ENCODE measurements at regions not wholly inside any gene's neighbourhood (a gene's known extent, or its start where the extent isn't known, plus 50 kb on each side); places are given as distances from the start of the nearest gene placed in this dataset.
"Not testable (repeated sequence)": the region's sequence is repeated elsewhere in the genome, so short reads cannot be mapped to it uniquely, and the experiment has no call there.

DNA sequence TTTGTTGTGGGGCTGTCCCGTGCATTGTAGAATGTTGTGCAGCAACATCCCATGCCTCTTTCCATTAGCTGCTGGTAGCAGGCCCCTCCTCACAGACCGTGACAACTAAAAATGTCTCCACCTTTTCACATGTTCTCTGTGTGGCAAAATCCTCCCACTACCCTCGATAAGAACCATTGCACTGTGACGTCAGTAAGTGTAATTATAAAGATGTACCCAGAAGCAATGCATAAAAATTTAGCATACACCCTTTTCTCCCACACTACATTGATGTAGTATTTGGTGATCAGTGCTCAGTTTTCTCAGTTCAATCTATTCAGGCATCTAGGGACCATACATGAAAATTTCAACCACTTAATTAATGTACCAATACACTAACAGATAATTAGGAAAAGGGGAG lies 389.9 kb downstream of the DOK5 start:
- no peak for DNase-seq (ENCODE audit: low spot score)
- intact Hi-C loops (cut with DNase I): no loop called here
- no peak for ATAC-seq

DNA sequence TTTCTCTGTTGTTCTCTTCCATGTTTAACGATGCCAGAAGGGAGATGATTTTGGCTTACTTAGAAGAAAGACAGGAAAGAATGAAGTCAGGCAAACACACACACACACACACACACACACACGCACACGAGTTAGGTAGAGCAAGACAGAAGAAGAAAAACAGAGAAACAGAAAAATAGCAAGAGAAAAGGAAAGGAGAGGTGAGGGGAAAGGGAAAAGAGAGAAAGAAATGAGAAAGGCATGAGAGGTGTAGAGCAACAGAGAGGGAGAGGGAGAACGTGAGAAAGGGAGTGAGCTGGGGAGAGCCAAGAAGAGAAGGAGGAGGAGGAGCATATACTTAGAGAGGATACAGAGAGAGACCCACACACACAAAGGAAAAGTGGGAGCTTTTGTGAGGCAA lies 385.3 kb downstream of the DOK5 start:
- intact Hi-C loops (cut with DNase I): no loop called here
- ATAC-seq (no peak), DNase-seq (ENCODE audit: low spot score) (no peak)

DNA sequence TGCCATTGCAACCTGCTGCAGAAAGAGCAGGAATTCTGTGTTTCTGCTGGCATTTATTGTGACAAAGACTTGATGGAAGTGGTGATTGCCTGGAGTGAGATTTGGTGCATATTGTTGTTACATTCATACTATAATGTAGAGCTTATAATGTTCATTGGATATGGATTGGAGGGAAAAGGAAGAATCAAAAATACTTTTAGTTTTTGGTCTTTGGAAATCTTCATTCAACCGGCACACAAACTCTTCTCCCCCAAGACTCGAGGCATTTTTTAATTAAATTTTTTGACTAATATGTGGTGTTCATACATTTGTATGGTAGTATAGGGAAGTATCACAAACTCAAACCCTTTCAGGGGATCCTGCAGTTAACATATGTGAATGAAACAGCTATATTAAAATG lies 380.8 kb downstream of the DOK5 start:
- DNase-seq (ENCODE audit: low spot score) (no peak), ATAC-seq (no peak)
- intact Hi-C loops (cut with DNase I): no loop called here

DNA sequence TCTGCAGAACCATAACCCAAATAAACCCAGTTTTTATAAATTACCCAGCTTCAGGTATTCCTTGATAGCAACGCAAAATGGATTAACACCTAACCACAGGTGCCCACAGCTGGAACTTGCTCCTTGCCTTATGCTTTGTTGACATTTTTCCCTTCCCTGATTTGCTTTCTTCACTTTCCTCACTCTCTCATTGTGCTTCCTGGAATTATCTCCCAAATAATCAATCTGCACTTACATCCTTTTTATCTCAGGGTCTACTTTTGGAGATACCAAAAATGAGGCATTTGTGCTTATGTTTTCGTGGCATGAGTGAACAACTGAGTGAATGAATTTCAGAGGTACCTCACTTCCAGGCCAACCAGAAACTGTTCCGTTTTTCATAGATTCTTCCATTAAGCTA lies 374.3 kb downstream of the DOK5 start:
- intact Hi-C loops (cut with DNase I): no loop called here
- DNase-seq (ENCODE audit: low spot score): no peak
- ATAC-seq: no peak

DNA sequence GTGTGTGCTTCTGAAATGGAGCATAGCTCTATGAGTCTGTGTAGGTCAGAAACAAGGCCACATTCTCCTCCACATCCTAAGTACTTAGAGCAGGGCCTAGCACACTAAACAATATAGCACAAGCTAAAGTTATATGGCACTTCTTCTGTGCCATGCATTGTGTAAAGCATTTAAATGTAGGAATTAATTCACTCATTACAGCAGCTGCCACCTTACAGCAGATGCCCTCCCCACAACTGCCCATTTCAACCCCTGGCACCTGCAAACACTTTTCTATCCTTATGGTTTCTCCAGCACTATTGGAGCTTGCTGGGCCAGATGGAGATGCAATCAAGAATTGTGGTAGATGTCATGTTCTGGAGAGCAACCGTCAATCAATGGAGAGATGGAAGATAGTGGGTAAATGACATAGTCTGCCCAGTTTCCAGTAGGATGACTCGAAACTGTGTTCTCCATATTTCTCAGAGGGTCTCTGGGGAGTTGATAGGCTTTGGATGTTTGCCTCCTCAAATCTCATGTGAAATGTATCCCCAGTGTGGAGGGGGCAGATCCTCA lies 373.7 kb downstream of the DOK5 start:
- DNase-seq (ENCODE audit: low spot score) (no peak), ATAC-seq (no peak)
- intact Hi-C loops (cut with DNase I): no loop called here

DNA sequence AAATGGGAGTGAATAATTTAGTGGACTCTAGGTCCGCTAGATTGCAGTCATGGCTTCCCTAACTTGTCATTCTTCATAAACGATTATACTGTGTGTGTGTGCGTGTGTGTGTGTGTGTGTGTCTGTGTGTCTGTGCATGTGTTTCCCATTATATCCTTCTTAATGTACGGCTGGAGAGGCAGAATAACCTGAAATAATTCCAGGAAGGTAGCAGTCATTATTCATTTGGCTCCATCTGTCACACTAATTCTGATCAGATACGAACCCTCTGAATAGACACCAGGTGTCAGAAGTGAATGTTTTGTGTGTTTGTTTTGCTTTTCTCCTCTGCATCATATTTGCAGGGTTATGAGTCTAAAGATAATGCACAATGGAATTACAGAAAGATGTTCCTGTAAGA lies 372.9 kb downstream of the DOK5 start:
- ATAC-seq (no peak), DNase-seq (ENCODE audit: low spot score) (no peak)
- intact Hi-C loops (cut with DNase I): no loop called here

DNA sequence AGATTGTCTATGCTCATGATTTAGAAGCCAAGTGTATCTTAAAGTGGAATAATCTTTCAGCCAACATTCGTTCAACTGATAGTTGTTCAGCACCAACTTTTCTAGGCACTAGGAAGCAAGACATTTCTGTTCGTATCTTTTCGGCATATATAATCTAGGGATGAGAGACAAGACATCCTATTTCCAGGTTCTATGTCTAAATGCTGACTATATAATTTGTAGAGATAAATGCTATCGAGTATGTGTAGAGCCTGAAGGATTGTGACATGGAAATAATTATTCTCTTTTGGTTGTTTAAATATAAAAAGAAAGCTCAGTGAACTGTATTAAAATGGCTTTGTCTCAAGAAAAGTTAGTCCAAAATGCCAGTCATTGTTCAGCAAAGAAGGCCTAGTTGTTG lies 371.6 kb downstream of the DOK5 start:
- no peak for DNase-seq (ENCODE audit: low spot score)
- ATAC-seq: no peak

DNA sequence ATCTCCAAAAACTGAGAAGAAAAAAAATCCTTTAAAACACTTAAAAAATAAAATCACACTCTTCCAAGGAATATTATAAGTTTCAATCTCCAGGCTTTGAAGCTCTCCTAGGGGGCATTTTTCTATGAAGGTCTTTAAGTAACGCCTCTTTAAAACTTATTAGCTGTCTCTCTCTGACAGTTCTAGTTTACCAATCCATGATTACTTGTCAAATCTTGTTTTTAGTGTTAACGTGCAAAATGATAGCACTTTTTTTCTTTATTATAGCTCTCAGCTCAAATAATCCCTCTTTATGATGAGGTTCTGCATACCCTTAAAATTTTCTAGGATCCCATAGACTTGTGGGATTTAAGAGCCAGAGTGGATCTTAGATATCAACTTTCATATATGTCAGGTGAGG lies 369.0 kb downstream of the DOK5 start:
- intact Hi-C loops (cut with DNase I): no loop called here
- ATAC-seq: no peak
- no peak for DNase-seq (ENCODE audit: low spot score)

More for the DNA sequence above, 371.6 kb downstream of the DOK5 start:
- intact Hi-C loops (cut with DNase I): no loop called here

DNA sequence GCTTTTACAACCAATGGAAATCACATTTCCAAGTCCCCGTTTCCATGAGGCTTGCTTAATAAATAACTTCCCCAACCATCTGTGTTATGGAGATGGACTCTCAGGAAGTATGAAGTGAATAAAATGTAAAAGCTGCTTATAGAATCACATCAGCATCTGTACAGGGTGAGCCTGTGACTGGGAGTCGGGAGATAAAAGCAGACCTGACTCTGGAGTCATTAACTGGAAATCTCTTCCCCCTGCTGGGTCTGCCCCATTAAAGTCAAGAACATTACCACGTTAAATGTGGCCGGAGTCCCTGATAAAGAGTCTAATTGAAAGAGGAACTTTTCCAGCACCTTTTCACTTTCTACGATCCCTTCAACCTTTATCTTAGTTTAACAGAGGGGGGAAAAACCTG lies 368.5 kb downstream of the DOK5 start:
- intact Hi-C loops (cut with DNase I): no loop called here
- no peak for DNase-seq (ENCODE audit: low spot score)
- no peak for ATAC-seq

DNA sequence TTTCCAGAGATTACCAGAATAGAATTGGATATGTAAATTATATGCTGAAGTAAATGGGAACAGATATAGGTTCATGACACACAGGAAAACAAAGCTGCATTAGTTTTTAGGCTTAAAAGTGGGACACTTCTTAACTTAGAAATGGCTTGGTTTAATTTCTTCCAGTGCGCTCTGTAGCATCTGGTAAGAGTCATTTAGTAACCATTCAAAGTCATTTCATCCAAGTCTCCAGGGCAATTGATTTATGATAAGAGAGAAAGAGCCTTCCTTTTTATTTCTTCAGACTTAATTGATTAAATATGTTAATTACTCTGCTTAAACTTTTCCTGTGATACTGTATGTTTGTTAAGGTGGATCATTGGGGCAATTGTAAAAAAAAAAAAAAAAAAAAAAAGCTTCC lies 368.0 kb downstream of the DOK5 start:
- intact Hi-C loops (cut with DNase I): no loop called here

DNA sequence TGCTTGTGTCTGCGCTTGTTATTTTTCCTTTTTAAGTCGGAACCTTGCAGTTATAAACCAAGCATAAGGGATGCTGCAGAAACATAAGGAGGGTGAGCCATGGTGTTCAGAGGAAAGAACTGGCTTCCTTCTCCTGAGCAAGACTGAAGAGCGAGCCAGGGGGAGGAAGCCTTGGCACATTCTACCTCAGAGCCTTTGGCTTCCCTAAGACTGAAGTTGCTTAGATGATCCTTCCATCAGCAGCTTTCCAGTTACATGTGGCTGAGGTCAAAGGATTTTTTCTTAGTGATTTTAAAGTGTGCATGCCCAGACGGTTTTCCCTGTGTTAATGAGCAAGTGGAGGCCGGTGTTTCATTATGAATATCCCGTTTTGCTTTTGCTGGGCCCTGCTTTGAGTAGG lies 363.8 kb downstream of the DOK5 start:
- intact Hi-C loops (cut with DNase I): loop anchor here (10.0 kb wide), 1 partner anchor 644 kb away; no protein-coding TSS in a partner anchor
- ATAC-seq (no peak), DNase-seq (ENCODE audit: low spot score) (no peak)

More for the DNA sequence above, 368.0 kb downstream of the DOK5 start:
- ATAC-seq (no peak), DNase-seq (ENCODE audit: low spot score) (no peak)

DNA sequence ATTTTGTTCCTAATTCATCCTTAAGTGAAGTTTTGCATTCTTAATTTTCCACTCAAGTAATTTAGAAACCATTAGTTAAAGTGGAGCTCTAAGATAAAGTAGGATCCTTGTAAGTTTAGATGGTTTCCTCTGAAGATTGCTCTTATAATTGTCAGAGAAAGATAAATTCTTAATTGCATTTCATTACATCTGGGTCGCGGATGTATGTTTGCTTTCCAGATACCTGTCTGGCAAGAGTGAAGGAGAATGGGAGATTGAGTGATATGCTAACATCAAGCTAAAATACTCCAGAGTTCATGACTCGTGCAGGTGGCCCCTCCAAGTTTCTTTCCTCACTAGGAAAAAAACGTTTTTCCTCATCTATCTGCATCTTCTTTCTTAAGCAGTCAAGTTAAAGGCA lies 361.8 kb downstream of the DOK5 start:
- no peak for DNase-seq (ENCODE audit: low spot score)
- no peak for ATAC-seq
- intact Hi-C loops (cut with DNase I): loop anchor here (10.0 kb wide), 1 partner anchor 642 kb away; no protein-coding TSS in a partner anchor

DNA sequence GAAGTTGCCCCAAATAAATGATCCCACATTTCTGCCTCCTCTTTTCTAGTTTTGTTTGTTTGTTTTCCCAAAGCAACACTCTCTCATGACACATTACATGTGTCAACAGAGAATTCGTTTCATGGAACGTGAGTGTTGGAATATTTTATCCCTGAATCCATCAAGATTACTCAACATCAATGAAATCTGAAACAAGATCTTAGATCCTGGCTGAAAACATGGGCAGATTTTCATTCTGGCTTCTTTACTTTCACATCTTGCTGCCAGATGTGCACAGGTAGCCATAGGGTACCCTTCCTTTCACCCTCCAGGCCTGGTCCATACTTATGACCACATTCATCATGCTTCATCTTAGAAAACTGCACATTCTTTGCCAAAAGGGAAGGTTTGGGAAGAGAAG lies 347.0 kb downstream of the DOK5 start:
- intact Hi-C loops (cut with DNase I): no loop called here
- no peak for DNase-seq (ENCODE audit: low spot score)
- ATAC-seq: no peak

DNA sequence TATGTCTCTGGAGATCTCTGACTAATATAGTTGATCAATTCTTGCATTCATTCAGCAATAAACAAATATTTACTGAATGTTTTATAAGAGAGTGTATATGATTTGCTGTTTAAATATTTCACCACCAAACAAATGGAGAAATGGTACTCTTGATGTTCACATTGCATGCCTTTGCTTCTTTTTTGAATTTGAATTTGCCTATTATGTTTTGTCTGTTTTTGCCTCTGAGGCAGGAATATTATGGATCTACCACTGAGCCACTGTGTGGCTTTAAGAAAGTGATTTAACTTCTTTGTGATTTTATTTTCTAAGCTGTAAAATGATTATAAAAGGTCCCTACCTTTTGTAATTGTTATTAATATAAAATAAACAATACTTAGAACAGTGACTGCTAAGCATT lies 345.0 kb downstream of the DOK5 start:
- DNase-seq (ENCODE audit: low spot score): no peak
- ATAC-seq: no peak
- intact Hi-C loops (cut with DNase I): no loop called here

DNA sequence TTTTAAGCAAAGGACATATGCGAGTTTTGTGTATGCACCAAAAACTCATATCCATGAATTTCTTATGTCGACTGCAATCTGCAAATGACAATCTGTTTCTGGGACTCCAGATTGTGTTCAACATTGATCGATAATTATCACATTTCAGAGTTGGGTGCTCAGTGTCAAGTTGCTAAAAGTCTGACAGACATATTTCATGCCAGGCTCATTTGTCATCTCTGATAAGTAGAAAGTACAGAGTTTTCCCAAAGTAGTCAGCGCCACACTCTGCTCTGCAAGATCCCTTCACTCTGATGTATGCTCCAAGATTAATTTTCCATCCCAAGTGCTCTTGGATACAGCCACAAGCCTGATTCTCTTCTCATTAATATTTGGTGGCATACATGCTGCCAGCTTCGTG lies 331.1 kb downstream of the DOK5 start:
- ATAC-seq (no peak), DNase-seq (ENCODE audit: low spot score) (no peak)
- intact Hi-C loops (cut with DNase I): no loop called here

DNA sequence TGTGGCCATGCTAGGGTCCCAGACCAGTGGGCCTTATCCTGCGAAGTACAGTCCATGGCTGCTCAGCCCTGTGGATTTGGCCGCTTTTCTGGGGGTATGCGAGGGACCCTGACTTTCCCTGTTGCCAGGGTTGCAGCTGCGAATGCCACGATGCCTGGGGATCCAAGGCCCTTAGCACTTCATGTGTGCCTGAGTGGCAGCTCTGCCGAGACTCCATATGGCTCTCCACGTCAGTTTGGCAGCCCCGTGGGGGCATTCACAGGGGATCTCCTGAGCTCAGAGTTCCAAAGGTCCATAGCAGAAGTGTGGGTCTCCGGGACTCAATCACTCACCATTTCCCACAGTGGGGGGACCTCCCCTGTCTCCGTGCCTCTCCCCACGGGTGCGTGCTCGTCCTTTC lies 319.5 kb downstream of the DOK5 start:
- no peak for ATAC-seq
- intact Hi-C loops (cut with DNase I): no loop called here

DNA sequence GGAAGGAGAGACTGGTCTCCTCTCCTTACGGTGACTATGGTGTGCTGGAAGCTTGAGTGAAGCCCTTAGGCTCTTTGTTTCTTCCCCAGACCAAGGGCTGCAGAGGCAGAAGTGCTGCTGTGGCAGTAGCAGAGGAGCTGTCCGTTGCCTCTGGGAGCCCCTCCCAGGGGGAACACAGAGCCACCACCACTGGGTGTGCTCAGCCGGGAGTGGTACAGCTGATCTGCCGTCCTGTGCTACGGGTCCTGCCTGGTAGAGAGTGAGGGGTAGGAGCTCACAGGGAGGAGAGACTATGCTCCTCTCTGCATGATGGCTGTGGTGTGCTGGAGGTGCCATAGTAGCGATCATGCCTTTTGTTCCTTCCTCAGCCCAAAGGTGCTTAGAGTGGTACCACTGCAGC lies 318.7 kb downstream of the DOK5 start:
- DNase-seq (ENCODE audit: low spot score) (no peak), ATAC-seq (no peak)
- intact Hi-C loops (cut with DNase I): no loop called here

More for the DNA sequence above, 319.5 kb downstream of the DOK5 start:
- DNase-seq (ENCODE audit: low spot score): no peak

DNA sequence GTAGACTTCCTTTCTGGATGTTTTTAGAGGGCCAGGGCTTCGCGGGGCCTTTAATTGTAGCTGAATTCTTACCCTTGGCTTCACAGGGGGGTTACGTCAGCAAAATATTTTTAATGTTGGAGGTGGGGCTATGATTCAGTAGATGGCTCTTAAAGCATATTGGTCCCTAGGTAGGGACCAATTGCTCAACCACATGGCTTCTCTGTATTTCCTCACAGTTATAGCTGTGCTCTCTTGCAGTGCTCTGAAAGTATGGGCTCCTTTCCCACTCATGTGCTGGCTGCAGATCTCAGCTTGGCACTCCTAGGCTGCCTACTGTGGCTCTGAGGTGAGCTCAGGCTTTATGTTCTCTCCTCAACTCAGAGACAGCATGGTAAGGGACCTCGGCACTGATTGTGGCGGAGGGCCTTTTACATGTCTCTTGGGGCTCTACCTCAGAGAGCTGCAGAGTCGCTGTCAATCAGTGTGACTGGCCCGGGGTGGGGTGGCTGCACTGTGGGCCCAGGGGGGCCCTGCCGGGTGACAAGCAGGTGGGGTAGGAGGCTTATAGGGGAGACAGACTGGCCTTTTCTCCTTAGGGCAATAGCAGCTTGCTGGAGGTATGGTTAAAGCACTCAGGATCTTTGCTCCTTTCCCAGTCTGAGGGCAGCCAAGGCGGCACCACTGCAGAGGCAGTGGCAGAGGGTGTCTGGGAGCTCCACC lies 318.0 kb downstream of the DOK5 start:
- peak; percentile 94 for ATAC-seq
- no peak for DNase-seq (ENCODE audit: low spot score)
- intact Hi-C loops (cut with DNase I): no loop called here

DNA sequence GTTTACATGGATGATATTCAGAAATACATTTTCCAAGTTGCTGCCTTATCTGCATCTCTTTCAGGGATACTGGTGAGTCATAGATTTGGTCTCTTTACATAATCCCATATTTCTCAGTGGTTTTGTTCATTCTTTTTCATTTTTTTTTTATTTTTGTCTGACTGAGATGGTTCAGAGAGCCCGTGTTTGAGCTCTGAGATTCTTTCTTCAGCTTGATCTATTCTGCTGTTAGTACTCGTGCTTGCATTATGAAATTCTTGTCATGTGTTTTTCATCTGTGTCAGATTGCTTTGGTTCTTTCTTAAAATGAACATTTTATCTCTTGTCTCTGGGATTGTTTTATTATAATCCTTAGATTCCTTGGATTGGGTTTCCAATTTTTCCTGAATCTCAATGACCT lies 317.3 kb downstream of the DOK5 start:
- intact Hi-C loops (cut with DNase I): no loop called here

DNA sequence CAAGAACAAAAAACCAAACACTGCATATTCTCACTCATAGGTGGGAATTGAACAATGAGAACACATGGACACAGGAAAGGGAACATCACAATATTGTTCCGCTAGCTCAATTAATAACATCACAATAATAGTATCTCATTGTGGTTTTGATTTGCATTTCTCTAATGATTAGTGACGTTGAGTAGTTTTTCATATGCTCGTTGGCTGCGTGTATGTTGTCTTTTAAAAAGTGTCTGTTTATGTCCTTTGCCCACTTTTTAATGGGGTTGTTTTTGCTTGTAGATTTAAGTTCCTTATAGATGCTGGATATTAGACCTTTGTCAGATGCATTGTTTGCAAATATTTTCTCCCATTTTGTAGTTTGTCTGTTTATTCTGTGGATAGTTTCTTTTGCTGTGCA lies 312.9 kb downstream of the DOK5 start:
- DNase-seq (ENCODE audit: low spot score); intact Hi-C loops (cut with DNase I); ATAC-seq: not testable (repeated sequence)

More for the DNA sequence above, 317.3 kb downstream of the DOK5 start:
- peak; percentile 59 for ATAC-seq
- no peak for DNase-seq (ENCODE audit: low spot score)

DNA sequence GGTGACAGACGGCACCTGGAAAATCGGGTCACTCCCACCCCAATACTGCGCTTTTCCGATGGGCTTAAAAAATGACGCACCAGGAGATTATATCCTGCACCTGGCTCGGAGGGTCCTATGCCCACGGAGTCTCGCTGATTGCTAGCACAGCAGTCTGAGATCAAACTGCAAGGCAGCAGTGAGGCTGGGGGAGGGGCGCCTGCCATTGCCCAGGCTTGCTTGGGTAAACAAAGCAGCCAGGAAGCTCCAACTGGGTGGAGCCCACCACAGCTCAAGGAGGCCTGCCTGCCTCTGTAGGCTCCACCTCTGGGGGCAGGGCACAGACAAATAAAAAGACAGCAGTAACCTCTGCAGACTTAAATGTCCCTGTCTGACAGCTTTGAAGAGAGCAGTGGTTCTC lies 307.4 kb downstream of the DOK5 start:
- ATAC-seq; DNase-seq (ENCODE audit: low spot score); intact Hi-C loops (cut with DNase I): not testable (repeated sequence)
